CD4-positive, alpha-beta T cell (primary cell): ENCODE measurements at regions not wholly inside any gene's neighbourhood (a gene's known extent, or its start where the extent isn't known, plus 50 kb on each side); places are given as distances from the start of the nearest gene placed in this dataset.

Experiments used
- ATAC-seq: fragments of 200-7000 bp; cut with Tn5 transposase; one replicate; pipeline ENCODE4 v1.10.0; 2022; ENCODE audit warnings: mild to moderate bottlenecking; ENCODE audit not compliant: poor library complexity
- CTCF ChIA-PET: fragments of 350-600 bp; sonication (Branson Sonifier 250); formaldehyde crosslinking; loops from one replicate; lab custom pipeline; 2021; ENCODE audit warnings: antibody characterized with exemption, inconsistent platforms; lab: Charles Lee
- POLR2A ChIA-PET: fragments of 350-600 bp; sonication (Branson Sonifier 250); formaldehyde crosslinking; loops from one replicate; lab custom pipeline; 2021; ENCODE audit warnings: antibody characterized with exemption, inconsistent platforms; lab: Charles Lee
- DNase-seq, 14 experiments: peaks; one replicate each; pipeline ENCODE4 v3.0.0-alpha.2; 2013 to 2020; ENCODE audit warnings: mixed read lengths in 2 of 14
- H3K27ac ChIP-seq, 2 donors: one replicate each; pipeline versions ENCODE4 v1.5.1 to v1.7.0; 2013; ENCODE audit warnings: low read length in 2 of 2, low read depth in 1 of 2, mild to moderate bottlenecking in 1 of 2
- H3K27me3 ChIP-seq, 2 experiments: 1 replicate in 1 of 2; 2 replicates in 1 of 2; pipeline versions ENCODE4 v1.6.1 to v1.7.0; 2013; ENCODE audit warnings: low read length in 2 of 2, control low read depth in 1 of 2, mild to moderate bottlenecking in 1 of 2, moderate library complexity in 1 of 2; ENCODE audit not compliant: insufficient read depth in 2 of 2, control insufficient read depth in 1 of 2
- H3K36me3 ChIP-seq: one replicate; pipeline ENCODE4 v1.6.1; 2013; ENCODE audit warnings: low read length, control low read depth; ENCODE audit not compliant: insufficient read depth
- H3K4me1 ChIP-seq: one replicate; pipeline ENCODE4 v1.6.1; 2013; ENCODE audit warnings: low read length, control low read depth; ENCODE audit not compliant: insufficient read depth
- H3K4me3 ChIP-seq: one replicate; pipeline ENCODE4 v1.5.1; 2013; ENCODE audit warnings: mild to moderate bottlenecking, low read length, moderate library complexity
- H3K9me3 ChIP-seq, 2 experiments: 1 replicate in 1 of 2; 2 replicates in 1 of 2; pipeline versions ENCODE4 v1.6.1 to v1.7.0; 2013; ENCODE audit warnings: low read length in 2 of 2, mild to moderate bottlenecking in 2 of 2, control low read depth in 1 of 2, moderate library complexity in 1 of 2; ENCODE audit not compliant: control insufficient read depth in 1 of 2, insufficient read depth in 1 of 2
- H3K27ac Mint-ChIP-seq: one replicate; pipeline ENCODE4 v1.8.0; 2020; ENCODE audit warnings: mixed read lengths
- H3K27me3 Mint-ChIP-seq: one replicate; pipeline ENCODE4 v1.8.0; 2021; ENCODE audit warnings: mixed read lengths
- H3K36me3 Mint-ChIP-seq: one replicate; pipeline ENCODE4 v1.8.0; 2021; ENCODE audit warnings: low read depth, mixed read lengths
- H3K4me1 Mint-ChIP-seq: one replicate; pipeline ENCODE4 v1.8.0; 2021; ENCODE audit warnings: low read depth, mixed read lengths
- H3K4me3 Mint-ChIP-seq: one replicate; pipeline ENCODE4 v1.8.0; 2020; ENCODE audit warnings: mild to moderate bottlenecking, mixed read lengths
- H3K9me3 Mint-ChIP-seq: one replicate; pipeline ENCODE4 v1.8.0; 2020; ENCODE audit warnings: mixed read lengths
- CTCF ChIP-seq: fragments of 200-600 bp; IDR thresholded peaks from one replicate; pipeline ENCODE4 v1.8.0; 2022; ENCODE audit warnings: antibody characterized with exemption, mild to moderate bottlenecking
- intact Hi-C, 2 experiments: fragments of 100-400 bp; cut with DNase I in 1 of 2; cut with micrococcal nuclease in 1 of 2; formaldehyde crosslinking; loops; one replicate each; pipeline versions ENCODE4 v1.15.1 to v1.9.0; 2023 to 2025; cut with DNase I, micrococcal nuclease

- Histone ChIP-seq H3K27ac (no peak overlapping the region), H3K9me3 (no peaks in the 10 kb centered on the region), H3K4me1 (no peaks in the 10 kb centered on the region), H3K4me3 (no peak overlapping the region), H3K36me3 (no peaks in the 10 kb centered on the region), H3K27me3 (no peaks in the 10 kb centered on the region)
- DNase-seq (no peak), ATAC-seq (no peak)
- Mint-ChIP-seq H3K36me3 (no peaks in the 10 kb centered on the region), H3K27me3 (peaks cover 7% of the 10 kb centered on the region), H3K4me1 (no peaks in the 10 kb centered on the region), H3K4me3 (no peak overlapping the region), H3K27ac (no peak overlapping the region), H3K9me3 (no peaks in the 10 kb centered on the region)
- ChIA-PET POLR2A (no interaction called here), CTCF (no interaction called here)
- intact Hi-C loops: no loop called here
- no peak for TF ChIP-seq CTCF
Measured at GRCh38 chr2:180720829-180721228, 259.6 kb upstream of the UBE2E3 start.

GRCh38 chr2:180717588-180717987 is 262.8 kb upstream of the UBE2E3 start:
- H3K27me3 Mint-ChIP-seq: peaks cover 4% of the 10 kb centered on the region
- H3K9me3 Mint-ChIP-seq: peaks cover 6% of the 10 kb centered on the region
- Histone ChIP-seq H3K4me1 (no peaks in the 10 kb centered on the region), H3K4me3 (no peak overlapping the region), H3K27ac (no peak overlapping the region), H3K36me3 (no peaks in the 10 kb centered on the region), H3K9me3 (no peaks in the 10 kb centered on the region), H3K27me3 (no peaks in the 10 kb centered on the region)
- no peaks in the 10 kb centered on the region for H3K4me1 Mint-ChIP-seq
- no peaks in the 10 kb centered on the region for H3K36me3 Mint-ChIP-seq
- no peak for TF ChIP-seq CTCF
- intact Hi-C loops: no loop called here
- ChIA-PET POLR2A (no interaction called here), CTCF (no interaction called here)
- no peak for ATAC-seq
- no peak overlapping the region for H3K27ac Mint-ChIP-seq
- no peak overlapping the region for H3K4me3 Mint-ChIP-seq
- no peak for DNase-seq

DNA sequence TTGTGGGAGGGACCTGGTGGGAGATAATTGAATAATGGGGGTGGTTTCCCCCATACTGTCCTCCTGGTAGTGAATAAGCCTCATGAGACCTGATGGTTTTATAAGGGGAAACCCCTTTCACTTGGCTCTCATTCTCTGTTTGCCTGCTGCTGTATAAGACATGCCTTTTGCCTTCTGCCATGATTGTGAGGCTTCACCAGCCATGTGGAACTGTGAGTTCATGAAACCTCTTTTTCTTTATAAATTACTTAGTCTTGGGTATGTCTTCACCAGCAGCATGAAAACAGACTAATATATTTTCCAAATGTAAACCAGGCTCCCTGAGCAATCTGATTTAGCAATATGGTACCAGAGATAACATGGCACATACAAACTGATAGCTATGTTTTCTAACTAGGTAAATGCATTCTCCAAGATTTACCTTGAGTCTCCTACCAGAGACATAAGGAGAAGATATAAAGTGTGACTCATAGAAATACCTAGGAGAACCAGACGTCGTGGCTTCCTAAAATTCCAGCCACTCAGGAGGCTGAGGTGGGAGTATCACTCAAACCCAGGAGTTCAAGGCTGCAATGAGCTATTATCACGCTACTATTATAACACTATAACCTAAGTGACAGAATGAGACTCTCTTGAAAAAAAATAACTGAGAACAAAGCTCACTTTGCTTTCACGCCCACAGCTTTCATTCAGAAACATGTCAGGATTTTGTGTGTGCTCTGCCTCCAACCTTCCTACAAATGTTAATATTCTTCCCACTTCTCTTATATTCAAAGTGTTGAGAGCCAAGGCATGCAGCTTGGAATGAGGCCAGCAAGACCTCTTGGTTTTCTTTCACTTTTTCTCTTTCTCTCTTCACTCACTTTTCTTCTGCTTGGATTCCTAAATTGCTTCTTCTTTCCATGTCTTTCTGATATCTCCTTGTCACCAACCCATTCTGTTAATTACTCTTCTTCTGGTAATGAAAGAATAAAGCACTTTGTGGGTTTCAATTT is 263.9 kb upstream of the UBE2E3 start:
- no peak for TF ChIP-seq CTCF
- H3K27me3 Mint-ChIP-seq: peaks cover 4% of the 10 kb centered on the region
- Histone ChIP-seq H3K27me3 (no peaks in the 10 kb centered on the region), H3K27ac (no peak overlapping the region), H3K36me3 (no peaks in the 10 kb centered on the region), H3K9me3 (no peaks in the 10 kb centered on the region), H3K4me1 (no peaks in the 10 kb centered on the region), H3K4me3 (no peak overlapping the region)
- no peak for ATAC-seq
- no peak for DNase-seq
- H3K27ac Mint-ChIP-seq: no peak overlapping the region
- ChIA-PET POLR2A (no interaction called here), CTCF (no interaction called here)
- no peak overlapping the region for H3K4me3 Mint-ChIP-seq
- no peaks in the 10 kb centered on the region for H3K4me1 Mint-ChIP-seq
- peaks cover 6% of the 10 kb centered on the region for H3K9me3 Mint-ChIP-seq
- intact Hi-C loops: no loop called here
- H3K36me3 Mint-ChIP-seq: no peaks in the 10 kb centered on the region
